B cell (primary cell): ENCODE measurements at regions not wholly inside any gene's neighbourhood (a gene's known extent, or its start where the extent isn't known, plus 50 kb on each side); places are given as distances from the start of the nearest gene placed in this dataset.

Source experiments
- ATAC-seq: fragments of 200-7000 bp; cut with Tn5 transposase; one replicate; pipeline ENCODE4 v1.10.0; 2021; ENCODE audit warnings: low read depth, mild to moderate bottlenecking, moderate number of reproducible peaks, moderate library complexity
- CTCF ChIA-PET: fragments of 350-600 bp; sonication (Branson Sonifier 250); formaldehyde crosslinking; loops from one replicate; lab custom pipeline; 2021; ENCODE audit warnings: antibody characterized with exemption, inconsistent platforms; lab: Charles Lee
- POLR2A ChIA-PET: fragments of 350-600 bp; sonication (Branson Sonifier 250); formaldehyde crosslinking; loops from one replicate; lab custom pipeline; 2021; ENCODE audit warnings: antibody characterized with exemption; lab: Charles Lee
- DNase-seq: peaks from one replicate; pipeline ENCODE4 v3.0.0; 2013
- H2AFZ ChIP-seq: 2 replicates; pipeline ENCODE4 v1.6.1; 2012; ENCODE audit warnings: mild to moderate bottlenecking, low read depth, low read length; ENCODE audit not compliant: insufficient read depth, poor library complexity, severe bottlenecking
- H3K27ac ChIP-seq, 2 donors: 1 replicate in 1 of 2; 2 replicates in 1 of 2; pipeline ENCODE4 v1.5.1; 2012 to 2013; ENCODE audit warnings: low read length in 2 of 2, mild to moderate bottlenecking in 2 of 2, moderate library complexity in 1 of 2
- H3K27me3 ChIP-seq, 4 experiments: fragments of 200-600 bp in 1 of 4; sonication (generic) in 1 of 4; replicated peaks in 1 of 4; 1 replicate in 2 of 4; 2 replicates in 2 of 4; pipeline versions ENCODE4 v1.6.1 to v1.7.0; 2013 to 2016; ENCODE audit warnings: low read length in 3 of 4, mild to moderate bottlenecking in 2 of 4, mixed read lengths in 1 of 4, moderate library complexity in 1 of 4; ENCODE audit not compliant: insufficient read depth in 4 of 4, control insufficient read depth in 3 of 4; ENCODE audit errors: control extremely low read depth in 1 of 4
- H3K36me3 ChIP-seq, 2 experiments: replicated peaks in 1 of 2; 1 replicate in 1 of 2; 2 replicates in 1 of 2; pipeline versions ENCODE4 v1.6.1 to v1.7.1; 2013; ENCODE audit warnings: low read length in 1 of 2; ENCODE audit not compliant: insufficient read depth in 2 of 2, control insufficient read depth in 1 of 2; ENCODE audit errors: control extremely low read depth in 1 of 2, extremely low read depth in 1 of 2
- H3K4me1 ChIP-seq, 2 donors: fragments of 200-600 bp in 1 of 2; sonication (generic) in 1 of 2; 1 replicate in 1 of 2; 2 replicates in 1 of 2; pipeline versions ENCODE4 v1.5.1 to v1.6.1; 2013 to 2017; ENCODE audit warnings: low read length in 2 of 2; ENCODE audit not compliant: control insufficient read depth in 2 of 2, insufficient read depth in 2 of 2
- H3K4me2 ChIP-seq: replicated peaks from 2 replicates; pipeline ENCODE3; 2012; ENCODE audit warnings: mild to moderate bottlenecking, low read depth, low read length; ENCODE audit not compliant: poor library complexity, severe bottlenecking
- H3K4me3 ChIP-seq, 5 experiments: fragments of 200-600 bp in 1 of 5; sonication (generic) in 1 of 5; 1 replicate in 3 of 5; 2 replicates in 2 of 5; pipeline versions ENCODE4 v1.5.1 to v1.7.0; 2011 to 2016; ENCODE audit warnings: low read length in 4 of 5, mild to moderate bottlenecking in 4 of 5, low read depth in 2 of 5, control low read depth in 1 of 5, moderate library complexity in 1 of 5; ENCODE audit not compliant: insufficient read depth in 1 of 5; ENCODE audit errors: control extremely low read depth in 1 of 5, extremely low read depth in 1 of 5
- H3K79me2 ChIP-seq: fragments of 200-600 bp; sonication (generic); one replicate; pipeline ENCODE4 v1.6.0; 2016; ENCODE audit warnings: low read length; ENCODE audit not compliant: control insufficient read depth, insufficient read depth
- H3K9ac ChIP-seq: fragments of 200-600 bp; sonication (generic); 2 replicates; pipeline ENCODE4 v1.6.1; 2017; ENCODE audit warnings: mild to moderate bottlenecking, low read length, moderate library complexity
- H3K9me3 ChIP-seq, 3 donors: one replicate each; pipeline versions ENCODE4 v1.6.1 to v1.7.1; 2013; ENCODE audit warnings: low read length in 2 of 3; ENCODE audit not compliant: control insufficient read depth in 2 of 3, insufficient read depth in 1 of 3; ENCODE audit errors: control extremely low read depth in 1 of 3
- H4K20me1 ChIP-seq: 2 replicates; pipeline ENCODE4 v1.6.0; 2012; ENCODE audit warnings: mild to moderate bottlenecking, low read length; ENCODE audit not compliant: insufficient read depth, control insufficient read depth, poor library complexity, severe bottlenecking
- H3K27ac Mint-ChIP-seq: one replicate; pipeline ENCODE4 v1.8.0; 2021; ENCODE audit warnings: mixed read lengths
- H3K27me3 Mint-ChIP-seq: one replicate; pipeline ENCODE4 v1.8.0; 2021; ENCODE audit warnings: mixed read lengths
- H3K4me1 Mint-ChIP-seq: one replicate; pipeline ENCODE4 v1.8.0; 2021; ENCODE audit warnings: mixed read lengths
- H3K4me3 Mint-ChIP-seq: one replicate; pipeline ENCODE4 v1.8.0; 2021; ENCODE audit warnings: mixed read lengths
- H3K9me3 Mint-ChIP-seq: one replicate; pipeline ENCODE4 v1.8.0; 2022; ENCODE audit warnings: mixed read lengths; ENCODE audit not compliant: insufficient read depth
- EZH2 ChIP-seq: IDR thresholded peaks from 2 replicates; pipeline ENCODE4 v1.6.1; 2012; ENCODE audit warnings: borderline replicate concordance, low read depth, mild to moderate bottlenecking, moderate library complexity, low read length; ENCODE audit not compliant: insufficient read depth, poor library complexity, severe bottlenecking
- WGBS: methylation state at CpG from one replicate; pipeline ENCODE4 v1.1.5; 2013; ENCODE audit warnings: missing lambda C conversion rate; ENCODE audit not compliant: insufficient coverage; 5-methylcytosine and 5-hydroxymethylcytosine counted together
- intact Hi-C: fragments of 100-400 bp; cut with micrococcal nuclease; formaldehyde crosslinking; loops from one replicate; pipeline ENCODE4 v1.10.0; 2022
- TF ChIP-seq, protein P1 (sequence below): fragments of 200-600 bp; IDR thresholded peaks from one replicate; pipeline ENCODE4 v1.8.0; 2022; ENCODE audit warnings: antibody characterized with exemption, mild to moderate bottlenecking

DNA sequence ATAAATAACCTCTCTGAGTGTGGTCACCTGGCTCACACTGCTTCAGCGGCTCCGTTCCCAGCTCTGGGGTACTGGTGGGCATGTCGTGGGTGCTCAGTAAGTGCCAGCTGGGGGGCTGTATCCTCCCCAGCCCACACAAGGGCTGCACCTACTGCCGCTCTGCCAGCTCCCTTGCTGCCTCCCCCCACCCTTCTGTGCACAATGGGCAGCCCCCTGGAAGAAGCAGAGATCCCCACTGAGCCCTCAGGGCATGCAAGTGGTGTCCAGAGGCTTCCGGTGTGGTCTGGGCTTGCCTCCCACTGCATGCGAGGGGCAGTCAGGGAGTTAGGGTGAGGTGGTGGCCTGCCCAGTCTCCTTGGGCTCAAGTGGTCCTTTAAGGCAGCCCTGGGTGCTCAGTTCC lies 58.3 kb upstream of the TRPM1 start:
- CTCF ChIA-PET, result no interaction called here
- H3K27ac ChIP-seq, result no peak overlapping the region

DNA sequence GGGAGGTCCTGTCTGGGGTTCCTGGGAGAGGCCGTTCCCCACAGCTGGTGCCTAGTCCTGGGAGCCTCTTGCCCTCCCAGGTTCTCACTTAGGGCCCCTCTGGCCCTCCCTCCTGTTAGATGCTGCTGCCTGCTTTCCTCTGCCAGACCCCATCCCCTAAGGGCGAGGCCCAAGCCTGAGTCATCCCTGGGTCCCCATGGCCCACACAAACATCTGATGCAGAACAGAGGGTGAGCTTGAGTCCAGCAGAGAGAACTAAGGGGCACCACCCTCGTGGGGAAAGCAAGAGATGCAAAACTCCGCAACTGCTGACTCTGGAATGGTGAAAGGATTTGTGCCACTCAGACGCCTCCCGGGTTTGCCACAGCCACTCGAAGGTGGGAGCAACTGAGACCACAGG lies 58.8 kb upstream of the TRPM1 start:
- intact Hi-C loops, result no loop called here
- ChIA-PET CTCF (no interaction called here), POLR2A (no interaction called here)
- H3K4me1 ChIP-seq, result no peaks in the 10 kb centered on the region
- no peaks in the 10 kb centered on the region for H3K36me3 ChIP-seq
- no peak overlapping the region for H3K27ac ChIP-seq
- no peak overlapping the region for H3K4me3 ChIP-seq
- Mint-ChIP-seq H3K4me3 (no peak overlapping the region), H3K9me3 (no peaks in the 10 kb centered on the region), H3K4me1 (no peaks in the 10 kb centered on the region), H3K27me3 (peaks cover 19% of the 10 kb centered on the region), H3K27ac (no peak overlapping the region)
- no peak overlapping the region for H3K9ac ChIP-seq
- H3K27me3 ChIP-seq, result peaks cover 0 to 8% (median 2%) of the 10 kb centered on the region in 4 experiments
- ATAC-seq (no peak), DNase-seq (no peak)
- H3K9me3 ChIP-seq, result no peaks in the 10 kb centered on the region
- WGBS, result 92% methylated on average over 7 of the region's 7 CpGs
- H2AFZ ChIP-seq, result no peak overlapping the region
- H3K79me2 ChIP-seq, result no peaks in the 10 kb centered on the region
- no peaks in the 10 kb centered on the region for H4K20me1 ChIP-seq
- H3K4me2 ChIP-seq, result no peak overlapping the region
- TF ChIP-seq, protein P1, sequence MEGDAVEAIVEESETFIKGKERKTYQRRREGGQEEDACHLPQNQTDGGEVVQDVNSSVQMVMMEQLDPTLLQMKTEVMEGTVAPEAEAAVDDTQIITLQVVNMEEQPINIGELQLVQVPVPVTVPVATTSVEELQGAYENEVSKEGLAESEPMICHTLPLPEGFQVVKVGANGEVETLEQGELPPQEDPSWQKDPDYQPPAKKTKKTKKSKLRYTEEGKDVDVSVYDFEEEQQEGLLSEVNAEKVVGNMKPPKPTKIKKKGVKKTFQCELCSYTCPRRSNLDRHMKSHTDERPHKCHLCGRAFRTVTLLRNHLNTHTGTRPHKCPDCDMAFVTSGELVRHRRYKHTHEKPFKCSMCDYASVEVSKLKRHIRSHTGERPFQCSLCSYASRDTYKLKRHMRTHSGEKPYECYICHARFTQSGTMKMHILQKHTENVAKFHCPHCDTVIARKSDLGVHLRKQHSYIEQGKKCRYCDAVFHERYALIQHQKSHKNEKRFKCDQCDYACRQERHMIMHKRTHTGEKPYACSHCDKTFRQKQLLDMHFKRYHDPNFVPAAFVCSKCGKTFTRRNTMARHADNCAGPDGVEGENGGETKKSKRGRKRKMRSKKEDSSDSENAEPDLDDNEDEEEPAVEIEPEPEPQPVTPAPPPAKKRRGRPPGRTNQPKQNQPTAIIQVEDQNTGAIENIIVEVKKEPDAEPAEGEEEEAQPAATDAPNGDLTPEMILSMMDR, result no peak
- no peak for TF ChIP-seq EZH2

More for the DNA sequence above, 58.3 kb upstream of the TRPM1 start:
- no peaks in the 10 kb centered on the region for H3K79me2 ChIP-seq
- H3K27me3 ChIP-seq, result peaks cover 0 to 8% (median 2%) of the 10 kb centered on the region in 4 experiments
- ATAC-seq, result no peak
- Mint-ChIP-seq H3K4me3 (no peak overlapping the region), H3K27me3 (peaks cover 16% of the 10 kb centered on the region), H3K27ac (no peak overlapping the region), H3K4me1 (no peaks in the 10 kb centered on the region), H3K9me3 (no peaks in the 10 kb centered on the region)
- no peaks in the 10 kb centered on the region for H3K9me3 ChIP-seq
- TF ChIP-seq, protein P1, result no peak
- TF ChIP-seq EZH2, result no peak
- 100% methylated on average over 6 of the region's 6 CpGs for WGBS
- no peaks in the 10 kb centered on the region for H4K20me1 ChIP-seq
- intact Hi-C loops, result no loop called here
- POLR2A ChIA-PET, result no interaction called here
- no peak for DNase-seq
- H3K4me1 ChIP-seq, result no peaks in the 10 kb centered on the region
- H3K9ac ChIP-seq, result no peak overlapping the region
- H3K4me2 ChIP-seq, result no peak overlapping the region
- no peak overlapping the region for H3K4me3 ChIP-seq
- H3K36me3 ChIP-seq, result no peaks in the 10 kb centered on the region
- no peak overlapping the region for H2AFZ ChIP-seq
